Left lung (tissue), 4 donors: ENCODE measurements at regions not wholly inside any gene's neighbourhood (a gene's known extent, or its start where the extent isn't known, plus 50 kb on each side); places are given as distances from the start of the nearest gene placed in this dataset.

Experiments
- ATAC-seq: fragments of 200-7000 bp; cut with Tn5 transposase; one replicate; pipeline ENCODE4 v1.9.1; 2020; ENCODE audit warnings: moderate library complexity
- DNase-seq, 4 donors: peaks; one replicate each; pipeline ENCODE4 v3.0.0-alpha.2; 2013 to 2020
- H3K27ac ChIP-seq, 2 donors: fragments of 200-600 bp; sonication (generic) in 1 of 2; one replicate each; pipeline versions ENCODE4 v1.5.0 to v1.8.0; 2020 to 2021
- H3K27me3 ChIP-seq, 2 donors: fragments of 200-600 bp; sonication (generic) in 1 of 2; one replicate each; pipeline versions ENCODE4 v1.5.0 to v1.8.0; 2020 to 2021
- H3K36me3 ChIP-seq, 2 donors: fragments of 200-600 bp; sonication (generic) in 1 of 2; one replicate each; pipeline versions ENCODE4 v1.5.0 to v1.8.0; 2020 to 2021
- H3K4me1 ChIP-seq, 2 donors: fragments of 200-600 bp; one replicate each; pipeline ENCODE4 v1.8.0; 2021
- H3K4me3 ChIP-seq, 2 donors: fragments of 200-600 bp; sonication (generic) in 1 of 2; one replicate each; pipeline versions ENCODE4 v1.5.0 to v1.8.0; 2020 to 2021; ENCODE audit warnings: mild to moderate bottlenecking in 1 of 2
- H3K9me3 ChIP-seq, 2 donors: fragments of 200-600 bp; sonication (generic) in 1 of 2; one replicate each; pipeline versions ENCODE4 v1.5.0 to v1.8.0; 2020 to 2021
- intact Hi-C, 2 donors: fragments of 100-400 bp; cut with DNase I; formaldehyde crosslinking; loops; one replicate each; pipeline versions ENCODE4 v1.11.2 to v1.14.2; 2022
- TF ChIP-seq, protein P1 (sequence below), 2 donors: fragments of 200-600 bp; sonication (generic) in 1 of 2; IDR thresholded peaks; one replicate each; pipeline versions ENCODE4 v1.5.0 to v1.8.0; 2021; ENCODE audit warnings: antibody characterized with exemption in 2 of 2
- donor health status: DM: no; HTN: yes; CAD: no.
- donor health status: DM: no; HTN: no; CAD: no.

- DNase-seq (no peak), ATAC-seq (no peak)
- intact Hi-C loops = no loop called here
Observed at GRCh38 chr16:58855291-58855863, 121.3 kb upstream of the GOT2 start.

DNA sequence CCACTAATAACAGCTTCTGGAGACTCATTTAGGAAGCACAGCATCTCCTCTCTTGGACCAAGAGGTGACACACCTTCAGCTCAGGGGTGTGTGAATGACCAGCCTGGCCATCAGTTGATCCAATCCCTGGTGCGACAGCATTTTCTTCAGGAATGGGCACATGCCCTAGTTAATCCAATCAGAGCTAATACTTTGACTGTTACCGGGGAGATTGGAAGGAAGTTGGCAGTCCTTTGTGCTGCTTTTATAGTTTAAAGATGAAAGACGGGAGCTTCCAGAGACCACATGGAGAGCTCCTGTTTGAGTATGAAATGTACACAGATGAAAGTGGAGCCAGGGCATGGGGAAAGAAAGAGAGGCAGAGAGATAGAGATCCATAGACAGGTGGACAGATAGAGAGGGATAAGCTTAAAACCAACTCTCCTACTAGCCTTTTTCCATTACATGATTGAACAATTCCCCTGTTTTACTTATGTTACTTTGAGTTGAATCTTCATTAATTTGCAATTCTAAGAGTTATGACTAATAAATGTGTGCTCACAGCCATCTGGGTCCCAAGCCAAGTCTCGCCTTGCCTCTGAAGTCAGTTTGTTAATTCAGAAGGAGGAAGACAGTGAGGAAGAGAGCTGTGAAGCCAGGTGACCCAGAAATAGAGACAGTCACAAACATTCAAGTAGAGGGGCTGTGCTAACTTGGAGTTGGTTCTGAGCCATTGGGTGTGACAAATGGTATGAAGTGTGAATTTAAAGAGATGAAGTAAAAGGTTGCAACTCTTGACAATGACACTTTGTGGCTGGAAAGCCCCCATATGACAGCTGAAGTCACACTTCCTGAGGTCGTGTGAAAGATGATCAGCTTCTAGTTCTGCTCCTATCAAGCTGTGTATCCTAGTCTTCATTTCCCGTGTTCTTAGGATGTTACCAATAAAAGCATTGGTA lies 120.0 kb upstream of the GOT2 start:
- intact Hi-C loops = no loop called here
- ATAC-seq (no peak), DNase-seq (no peak)
- H3K9me3 ChIP-seq = peaks cover 0 to 4% of the 10 kb centered on the region in 2 donors
- no peak overlapping the region for H3K4me3 ChIP-seq
- TF ChIP-seq, protein P1, sequence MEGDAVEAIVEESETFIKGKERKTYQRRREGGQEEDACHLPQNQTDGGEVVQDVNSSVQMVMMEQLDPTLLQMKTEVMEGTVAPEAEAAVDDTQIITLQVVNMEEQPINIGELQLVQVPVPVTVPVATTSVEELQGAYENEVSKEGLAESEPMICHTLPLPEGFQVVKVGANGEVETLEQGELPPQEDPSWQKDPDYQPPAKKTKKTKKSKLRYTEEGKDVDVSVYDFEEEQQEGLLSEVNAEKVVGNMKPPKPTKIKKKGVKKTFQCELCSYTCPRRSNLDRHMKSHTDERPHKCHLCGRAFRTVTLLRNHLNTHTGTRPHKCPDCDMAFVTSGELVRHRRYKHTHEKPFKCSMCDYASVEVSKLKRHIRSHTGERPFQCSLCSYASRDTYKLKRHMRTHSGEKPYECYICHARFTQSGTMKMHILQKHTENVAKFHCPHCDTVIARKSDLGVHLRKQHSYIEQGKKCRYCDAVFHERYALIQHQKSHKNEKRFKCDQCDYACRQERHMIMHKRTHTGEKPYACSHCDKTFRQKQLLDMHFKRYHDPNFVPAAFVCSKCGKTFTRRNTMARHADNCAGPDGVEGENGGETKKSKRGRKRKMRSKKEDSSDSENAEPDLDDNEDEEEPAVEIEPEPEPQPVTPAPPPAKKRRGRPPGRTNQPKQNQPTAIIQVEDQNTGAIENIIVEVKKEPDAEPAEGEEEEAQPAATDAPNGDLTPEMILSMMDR (IDR thresholded peaks at IDR 0.05) = no peak
- H3K27ac ChIP-seq = no peak overlapping the region
- H3K27me3 ChIP-seq = no peaks in the 10 kb centered on the region
- no peaks in the 10 kb centered on the region for H3K36me3 ChIP-seq
- no peaks in the 10 kb centered on the region for H3K4me1 ChIP-seq

More at GRCh38 chr16:58855291-58855863, 121.3 kb upstream of the GOT2 start:
- no peak overlapping the region for H3K4me3 ChIP-seq
- H3K27ac ChIP-seq = no peak overlapping the region
- peaks cover 0 to 4% of the 10 kb centered on the region in 2 donors for H3K9me3 ChIP-seq
- H3K4me1 ChIP-seq = no peaks in the 10 kb centered on the region
- no peaks in the 10 kb centered on the region for H3K36me3 ChIP-seq
- no peaks in the 10 kb centered on the region for H3K27me3 ChIP-seq
- TF ChIP-seq, protein P1 (IDR thresholded peaks at IDR 0.05) = no peak

- no peak for ATAC-seq
Observed at GRCh38 chr16:58850678-58851020, 116.5 kb upstream of the GOT2 start.

GRCh38 chr16:58850019-58850677 lies 116.0 kb upstream of the GOT2 start:
- TF ChIP-seq, protein P1 (IDR thresholded peaks at IDR 0.05) = no peak
- no peaks in the 10 kb centered on the region for H3K27me3 ChIP-seq
- no peaks in the 10 kb centered on the region for H3K4me1 ChIP-seq
- H3K9me3 ChIP-seq = no peaks in the 10 kb centered on the region
- no peak overlapping the region for H3K27ac ChIP-seq
- H3K36me3 ChIP-seq = no peaks in the 10 kb centered on the region
- H3K4me3 ChIP-seq = no peak overlapping the region
- DNase-seq = no peak
- no peak for ATAC-seq
- intact Hi-C loops = no loop called here

More at GRCh38 chr16:58850678-58851020, 116.5 kb upstream of the GOT2 start:
- Histone ChIP-seq H3K27ac (no peak overlapping the region), H3K36me3 (no peaks in the 10 kb centered on the region), H3K4me3 (no peak overlapping the region), H3K9me3 (no peaks in the 10 kb centered on the region), H3K27me3 (no peaks in the 10 kb centered on the region), H3K4me1 (no peaks in the 10 kb centered on the region)
- intact Hi-C loops = no loop called here
- TF ChIP-seq, protein P1 (IDR thresholded peaks at IDR 0.05) = no peak
- no peak for DNase-seq

- Histone ChIP-seq H3K27ac (no peak overlapping the region), H3K4me3 (no peak overlapping the region), H3K4me1 (no peaks in the 10 kb centered on the region), H3K36me3 (no peaks in the 10 kb centered on the region), H3K9me3 (no peaks in the 10 kb centered on the region), H3K27me3 (no peaks in the 10 kb centered on the region)
- ATAC-seq (no peak), DNase-seq (no peak)
- TF ChIP-seq, protein P1 (IDR thresholded peaks at IDR 0.05) = no peak
- intact Hi-C loops = no loop called here
Observed at GRCh38 chr16:58848662-58849002, 114.5 kb upstream of the GOT2 start.
